ENCODE measurements at regions not wholly inside any gene's neighbourhood (a gene's known extent, or its start where the extent isn't known, plus 50 kb on each side); places are given as distances from the start of the nearest gene placed in this dataset.

DNA sequence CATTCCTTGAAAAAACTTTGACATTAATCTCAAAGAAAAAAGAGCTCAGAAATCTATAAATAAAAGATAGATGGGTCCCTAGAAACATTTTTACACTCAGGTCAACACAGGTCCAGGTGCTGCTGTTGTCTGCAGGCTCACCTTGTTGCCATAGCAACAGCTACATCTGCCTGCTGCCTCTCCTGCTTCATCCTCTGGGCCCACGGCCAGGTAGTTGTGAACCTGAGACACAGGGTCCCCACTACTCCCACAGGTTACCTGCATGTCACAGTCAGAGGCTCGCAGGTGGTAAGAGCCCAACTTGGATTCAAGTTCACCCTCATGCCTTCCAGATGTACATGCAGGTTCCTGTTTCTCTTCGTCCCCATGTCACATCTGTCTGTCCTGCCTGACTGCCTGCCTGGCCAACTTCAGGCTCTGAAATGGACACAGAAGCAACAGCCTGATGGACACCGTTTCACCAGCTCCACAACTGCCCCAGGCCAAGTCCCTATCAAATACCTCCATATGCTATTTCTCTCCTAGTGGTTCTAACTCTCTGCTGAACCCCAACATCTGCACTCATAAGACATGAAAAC is 88.3 kb upstream of the SALL3 start:
- TF ChIP-seq, protein P1, sequence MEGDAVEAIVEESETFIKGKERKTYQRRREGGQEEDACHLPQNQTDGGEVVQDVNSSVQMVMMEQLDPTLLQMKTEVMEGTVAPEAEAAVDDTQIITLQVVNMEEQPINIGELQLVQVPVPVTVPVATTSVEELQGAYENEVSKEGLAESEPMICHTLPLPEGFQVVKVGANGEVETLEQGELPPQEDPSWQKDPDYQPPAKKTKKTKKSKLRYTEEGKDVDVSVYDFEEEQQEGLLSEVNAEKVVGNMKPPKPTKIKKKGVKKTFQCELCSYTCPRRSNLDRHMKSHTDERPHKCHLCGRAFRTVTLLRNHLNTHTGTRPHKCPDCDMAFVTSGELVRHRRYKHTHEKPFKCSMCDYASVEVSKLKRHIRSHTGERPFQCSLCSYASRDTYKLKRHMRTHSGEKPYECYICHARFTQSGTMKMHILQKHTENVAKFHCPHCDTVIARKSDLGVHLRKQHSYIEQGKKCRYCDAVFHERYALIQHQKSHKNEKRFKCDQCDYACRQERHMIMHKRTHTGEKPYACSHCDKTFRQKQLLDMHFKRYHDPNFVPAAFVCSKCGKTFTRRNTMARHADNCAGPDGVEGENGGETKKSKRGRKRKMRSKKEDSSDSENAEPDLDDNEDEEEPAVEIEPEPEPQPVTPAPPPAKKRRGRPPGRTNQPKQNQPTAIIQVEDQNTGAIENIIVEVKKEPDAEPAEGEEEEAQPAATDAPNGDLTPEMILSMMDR (IDR thresholded peaks at IDR 0.05) = no peak
- TF ChIP-seq EP300 (IDR thresholded peaks at IDR 0.05) (no peak), POLR2AphosphoS5 (IDR thresholded peaks at IDR 0.05) (no peak), POLR2A (IDR thresholded peaks at IDR 0.05) (no peak)
- no peak for DNase-seq
- Histone ChIP-seq H3K9me3 (peaks cover 0 to 18% (median 6%) of the 10 kb centered on the region in 4 donors), H3K36me3 (no peaks in the 10 kb centered on the region), H3K4me1 (no peaks in the 10 kb centered on the region), H3K4me3 (no peak overlapping the region), H3K27ac (no peak overlapping the region), H3K27me3 (no peaks in the 10 kb centered on the region)
- intact Hi-C loops (cut with DNase I) = no loop called here
- 63 to 83% methylated on average over 4 of the region's 4 CpGs for WGBS, 2 donors

DNA sequence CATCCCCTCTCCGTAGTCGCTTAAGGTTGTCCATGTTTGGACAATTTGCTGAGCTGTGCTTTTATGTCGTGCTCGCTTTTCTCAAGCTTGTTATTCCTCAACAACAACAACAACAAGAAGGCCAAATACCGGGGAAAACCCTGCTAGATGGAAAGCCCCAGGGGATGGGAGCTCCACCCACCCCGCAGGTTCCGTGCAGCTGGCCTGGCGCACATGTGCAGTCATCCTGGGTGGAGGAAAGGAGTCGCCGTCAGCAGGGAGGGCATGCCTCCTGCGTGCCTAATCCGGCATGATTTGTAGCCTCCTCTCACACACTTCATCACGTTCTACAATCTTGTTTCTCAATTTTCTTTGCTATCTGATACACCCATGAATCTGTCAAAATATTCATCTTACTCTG is 87.4 kb upstream of the SALL3 start:
- peaks cover 0 to 18% (median 6%) of the 10 kb centered on the region in 4 donors for H3K9me3 ChIP-seq
- no peak for DNase-seq
- H3K27me3 ChIP-seq = no peaks in the 10 kb centered on the region
- H3K36me3 ChIP-seq = no peaks in the 10 kb centered on the region
- H3K4me1 ChIP-seq = no peaks in the 10 kb centered on the region
- H3K4me3 ChIP-seq = no peak overlapping the region
- no peak overlapping the region for H3K27ac ChIP-seq
- WGBS, 2 donors = 88 to 92% methylated on average over 13 of the region's 13 CpGs
- intact Hi-C loops (cut with DNase I) = no loop called here
- TF ChIP-seq EP300 (IDR thresholded peaks at IDR 0.05) (no peak), POLR2AphosphoS5 (IDR thresholded peaks at IDR 0.05) (no peak), POLR2A (IDR thresholded peaks at IDR 0.05) (no peak)
- TF ChIP-seq, protein P1 (IDR thresholded peaks at IDR 0.05) = no peak

DNA sequence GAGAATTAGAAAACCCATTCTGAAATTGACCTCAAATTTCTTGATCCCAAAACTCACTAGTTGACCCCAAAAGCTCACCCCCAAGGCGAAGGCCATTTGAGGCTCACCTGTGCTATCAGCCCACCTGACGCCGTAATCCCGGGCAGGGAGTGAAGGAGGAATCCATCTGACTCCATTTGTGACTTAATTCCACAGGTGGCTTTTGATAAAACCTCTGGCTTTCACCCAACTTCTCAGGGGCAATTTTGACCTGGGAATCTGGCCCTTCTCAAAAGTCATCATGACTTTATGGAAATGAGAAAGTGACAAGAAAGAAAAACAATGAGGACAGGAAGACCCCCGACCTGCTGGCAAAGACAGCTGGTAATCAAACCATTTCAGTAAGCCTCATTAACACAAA is 86.9 kb upstream of the SALL3 start:
- no peaks in the 10 kb centered on the region for H3K36me3 ChIP-seq
- peaks cover 0 to 16% (median 6%) of the 10 kb centered on the region in 4 donors for H3K9me3 ChIP-seq
- WGBS, 2 donors = 85 to 86% methylated on average over 5 of the region's 5 CpGs
- H3K4me3 ChIP-seq = no peak overlapping the region
- H3K4me1 ChIP-seq = no peaks in the 10 kb centered on the region
- H3K27ac ChIP-seq = no peak overlapping the region
- TF ChIP-seq, protein P1 (IDR thresholded peaks at IDR 0.05) = no peak
- TF ChIP-seq POLR2AphosphoS5 (IDR thresholded peaks at IDR 0.05) = no peak
- no peak for DNase-seq
- no peaks in the 10 kb centered on the region for H3K27me3 ChIP-seq
- intact Hi-C loops (cut with DNase I) = no loop called here

DNA sequence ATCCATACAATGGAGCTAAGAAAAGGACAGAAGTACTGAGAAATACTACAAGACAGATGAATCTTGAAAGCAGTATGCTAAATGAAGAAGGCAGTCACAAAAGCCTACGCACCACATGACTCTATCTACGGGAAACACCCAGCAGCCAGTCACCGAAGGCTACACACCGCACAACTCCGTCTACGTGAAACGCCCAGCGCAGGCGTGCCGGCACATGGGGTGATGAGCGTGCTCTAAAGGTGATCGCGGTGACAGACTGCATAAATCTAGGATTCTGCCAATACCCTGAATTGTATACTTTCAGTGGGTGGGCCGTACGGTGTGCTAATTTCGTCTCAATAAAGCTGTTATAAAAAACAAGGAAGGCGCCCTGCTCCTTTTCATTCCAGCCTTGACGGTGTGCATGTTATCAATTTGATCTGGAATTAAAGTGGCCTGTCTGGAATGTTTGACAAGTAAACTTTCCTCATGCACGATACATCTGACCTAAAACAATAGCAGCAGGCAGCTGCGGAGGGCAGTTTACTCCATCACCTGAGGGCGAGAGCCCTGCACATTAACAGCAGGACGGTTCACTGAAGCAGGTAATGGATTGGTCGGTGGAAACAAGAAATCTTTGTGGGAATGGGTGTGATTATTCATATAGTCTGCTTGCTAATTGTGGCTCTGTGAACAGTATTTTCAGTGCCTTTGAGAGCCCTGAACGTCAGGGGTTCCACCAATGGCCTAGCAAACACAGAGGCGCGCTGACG is 86.2 kb upstream of the SALL3 start:
- no peak for TF ChIP-seq EP300 (IDR thresholded peaks at IDR 0.05)
- TF ChIP-seq POLR2A (IDR thresholded peaks at IDR 0.05) = no peak
- no peak for DNase-seq
- H3K36me3 ChIP-seq = no peaks in the 10 kb centered on the region
- no peak overlapping the region for H3K27ac ChIP-seq
- peaks cover 0 to 15% (median 4%) of the 10 kb centered on the region in 4 donors for H3K9me3 ChIP-seq
- no peak overlapping the region for H3K4me3 ChIP-seq
- intact Hi-C loops (cut with DNase I) = no loop called here
- 80 to 87% methylated on average over 27 of the region's 27 CpGs for WGBS, 2 donors
- H3K27me3 ChIP-seq = no peaks in the 10 kb centered on the region
- H3K4me1 ChIP-seq = no peaks in the 10 kb centered on the region

DNA sequence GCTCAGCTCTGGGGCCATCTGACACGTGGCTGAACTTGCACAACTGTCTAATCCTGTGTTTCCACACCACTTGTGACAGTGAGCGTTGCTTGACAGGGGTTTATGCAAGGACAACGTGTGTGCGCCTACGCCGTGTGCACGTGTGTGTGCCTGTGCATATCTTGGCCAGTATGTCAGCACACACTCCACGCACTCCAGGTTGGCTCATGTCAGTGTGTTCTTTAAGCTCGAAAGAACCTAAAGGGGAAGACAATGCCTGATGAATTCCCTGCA is 85.6 kb upstream of the SALL3 start:
- Histone ChIP-seq H3K9me3 (peaks cover 0 to 11% (median 2%) of the 10 kb centered on the region in 4 donors), H3K27me3 (no peaks in the 10 kb centered on the region), H3K36me3 (no peaks in the 10 kb centered on the region), H3K4me3 (no peak overlapping the region), H3K4me1 (no peaks in the 10 kb centered on the region), H3K27ac (no peak overlapping the region)
- intact Hi-C loops (cut with DNase I) = no loop called here
- TF ChIP-seq POLR2AphosphoS5 (IDR thresholded peaks at IDR 0.05) (no peak), POLR2A (IDR thresholded peaks at IDR 0.05) (no peak), EP300 (IDR thresholded peaks at IDR 0.05) (no peak)
- TF ChIP-seq, protein P1 (IDR thresholded peaks at IDR 0.05) = no peak
- whole genome bisulfite sequencing, 2 donors = 79 to 85% methylated on average over 9 of the region's 9 CpGs
- no peak for DNase-seq

Measured in sigmoid colon (tissue), 6 donors.